ENCODE measurements at regions not wholly inside any gene's neighbourhood (a gene's known extent, or its start where the extent isn't known, plus 50 kb on each side); places are given as distances from the start of the nearest gene placed in this dataset.
"Not testable (repeated sequence)": the region's sequence is repeated elsewhere in the genome, so short reads cannot be mapped to it uniquely, and the experiment has no call there.

DNA sequence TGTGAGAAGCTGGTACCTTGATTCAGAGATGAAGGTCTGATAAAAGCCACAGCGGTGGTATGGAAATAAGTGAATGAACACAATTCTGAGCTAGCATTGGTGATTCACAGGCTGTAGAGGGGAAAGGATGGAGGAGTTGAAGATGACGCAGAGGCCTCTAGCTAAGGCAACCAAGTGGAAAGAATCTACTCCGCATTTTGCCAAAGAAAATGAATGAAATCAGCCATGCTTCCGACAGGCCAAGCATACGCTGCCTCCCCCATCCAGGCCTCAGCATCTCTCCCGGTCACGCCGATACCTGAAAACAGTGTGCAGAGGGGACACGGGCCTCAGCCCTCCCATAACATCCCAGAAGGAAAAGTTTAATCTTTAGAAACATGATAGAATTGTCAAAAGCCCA, 124.3 kb upstream of the UNC5B start:
- TF ChIP-seq, protein P1, sequence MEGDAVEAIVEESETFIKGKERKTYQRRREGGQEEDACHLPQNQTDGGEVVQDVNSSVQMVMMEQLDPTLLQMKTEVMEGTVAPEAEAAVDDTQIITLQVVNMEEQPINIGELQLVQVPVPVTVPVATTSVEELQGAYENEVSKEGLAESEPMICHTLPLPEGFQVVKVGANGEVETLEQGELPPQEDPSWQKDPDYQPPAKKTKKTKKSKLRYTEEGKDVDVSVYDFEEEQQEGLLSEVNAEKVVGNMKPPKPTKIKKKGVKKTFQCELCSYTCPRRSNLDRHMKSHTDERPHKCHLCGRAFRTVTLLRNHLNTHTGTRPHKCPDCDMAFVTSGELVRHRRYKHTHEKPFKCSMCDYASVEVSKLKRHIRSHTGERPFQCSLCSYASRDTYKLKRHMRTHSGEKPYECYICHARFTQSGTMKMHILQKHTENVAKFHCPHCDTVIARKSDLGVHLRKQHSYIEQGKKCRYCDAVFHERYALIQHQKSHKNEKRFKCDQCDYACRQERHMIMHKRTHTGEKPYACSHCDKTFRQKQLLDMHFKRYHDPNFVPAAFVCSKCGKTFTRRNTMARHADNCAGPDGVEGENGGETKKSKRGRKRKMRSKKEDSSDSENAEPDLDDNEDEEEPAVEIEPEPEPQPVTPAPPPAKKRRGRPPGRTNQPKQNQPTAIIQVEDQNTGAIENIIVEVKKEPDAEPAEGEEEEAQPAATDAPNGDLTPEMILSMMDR (IDR thresholded peaks at IDR 0.05; ENCODE audit: insufficient read depth, low read depth, low read length): no peak
- no peak overlapping the region for H3K4me3 ChIP-seq (ENCODE audit: low read depth, low read length)
- no peak for DNase-seq (ENCODE audit: low read depth)

GRCh38 chr10:71088578-71088977, 123.8 kb upstream of the UNC5B start:
- H3K4me3 ChIP-seq (ENCODE audit: low read depth, low read length); DNase-seq (ENCODE audit: low read depth): not testable (repeated sequence)

DNA sequence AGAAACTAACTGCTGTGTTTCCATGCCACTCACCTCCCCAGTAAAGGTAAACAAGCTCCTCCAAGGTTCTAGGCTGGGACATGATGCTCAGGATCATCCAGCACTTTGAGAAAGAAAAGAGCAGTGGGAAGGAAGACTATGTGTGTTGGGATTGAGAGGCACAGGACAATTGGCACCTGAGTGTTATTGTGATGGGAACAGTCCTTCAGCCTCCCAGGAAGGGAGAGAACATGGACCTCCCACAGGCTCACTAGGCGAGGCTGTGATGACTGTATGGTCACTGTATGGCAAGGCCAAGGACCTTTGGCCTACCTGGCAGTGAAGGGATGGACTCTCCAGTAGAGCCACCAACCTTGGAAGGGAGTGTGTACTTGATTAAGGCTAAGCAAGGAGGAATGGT, 123.2 kb upstream of the UNC5B start:
- TF ChIP-seq, protein P1 (IDR thresholded peaks at IDR 0.05; ENCODE audit: insufficient read depth, low read depth, low read length): no peak
- no peak overlapping the region for H3K4me3 ChIP-seq (ENCODE audit: low read depth, low read length)
- DNase-seq (ENCODE audit: low read depth): no peak

GRCh38 chr10:71090330-71090729, 122.0 kb upstream of the UNC5B start:
- no peak overlapping the region for H3K4me3 ChIP-seq (ENCODE audit: low read depth, low read length)
- TF ChIP-seq, protein P1 (IDR thresholded peaks at IDR 0.05; ENCODE audit: insufficient read depth, low read depth, low read length): no peak
- DNase-seq (ENCODE audit: low read depth): no peak

- no peak for DNase-seq (ENCODE audit: low read depth)
- no peak overlapping the region for H3K4me3 ChIP-seq (ENCODE audit: low read depth, low read length)
- TF ChIP-seq, protein P1 (IDR thresholded peaks at IDR 0.05; ENCODE audit: insufficient read depth, low read depth, low read length): no peak
Observed at GRCh38 chr10:71090801-71091200, 121.6 kb upstream of the UNC5B start.

DNA sequence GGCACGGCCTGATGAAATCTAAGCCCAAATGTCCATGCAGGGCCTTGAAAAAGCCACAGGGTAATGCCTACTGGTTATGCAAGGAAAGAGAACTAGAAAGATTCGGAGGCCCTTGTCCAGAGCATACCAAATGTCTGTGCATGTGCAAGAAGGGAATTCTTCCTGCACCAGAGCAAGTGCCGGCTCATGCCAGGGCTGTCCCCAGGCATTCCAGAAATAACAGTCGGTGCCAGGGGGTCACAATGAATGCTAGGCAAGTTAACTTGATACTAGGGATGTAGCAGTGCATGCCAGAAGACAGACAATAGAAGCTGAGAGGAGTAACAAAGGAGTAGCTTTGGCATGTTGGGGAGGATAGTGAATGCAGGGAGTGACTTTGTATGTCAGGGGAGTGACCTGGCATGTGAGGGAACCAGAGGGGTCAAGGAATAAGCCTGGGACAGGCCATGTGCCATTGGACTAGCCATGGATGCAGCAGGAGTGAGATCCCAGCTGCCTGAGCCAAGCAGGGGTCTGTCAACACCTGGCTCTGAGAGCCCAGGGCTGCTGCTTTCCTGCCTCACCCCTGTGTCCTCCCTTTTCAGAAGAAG, 119.5 kb upstream of the UNC5B start:
- no peak overlapping the region for H3K4me3 ChIP-seq (ENCODE audit: low read depth, low read length)
- TF ChIP-seq, protein P1 (IDR thresholded peaks at IDR 0.05; ENCODE audit: insufficient read depth, low read depth, low read length): no peak
- DNase-seq (ENCODE audit: low read depth): no peak

DNA sequence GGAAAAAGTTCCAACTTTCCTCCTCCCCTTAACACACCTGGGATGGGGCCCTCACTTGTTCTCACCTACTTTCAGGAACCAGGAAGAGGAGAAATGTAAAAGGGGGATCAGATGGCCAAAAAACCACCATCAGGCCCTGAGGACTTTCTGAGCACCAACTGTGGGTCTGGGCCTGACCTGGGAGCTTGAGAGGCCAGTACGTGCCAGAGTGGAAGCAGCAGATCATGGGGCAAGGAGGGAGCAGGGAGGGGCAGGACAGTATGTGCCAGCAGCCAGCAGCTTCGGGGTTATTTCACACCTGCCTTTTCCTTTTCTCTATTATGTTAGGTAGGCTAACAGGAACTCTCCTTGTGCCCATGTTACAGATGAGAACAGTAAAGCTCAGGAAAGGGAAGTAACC, 118.8 kb upstream of the UNC5B start:
- no peak overlapping the region for H3K4me3 ChIP-seq (ENCODE audit: low read depth, low read length)
- TF ChIP-seq, protein P1 (IDR thresholded peaks at IDR 0.05; ENCODE audit: insufficient read depth, low read depth, low read length): no peak
- no peak for DNase-seq (ENCODE audit: low read depth)

Data from fibroblast of villous mesenchyme (primary cell).